Neural cell (in vitro differentiated cells): ENCODE measurements at regions not wholly inside any gene's neighbourhood (a gene's known extent, or its start where the extent isn't known, plus 50 kb on each side); places are given as distances from the start of the nearest gene placed in this dataset.

Source experiments
- H2AFZ ChIP-seq: fragments of 200-600, 300-800 bp; sonication (generic), shearing (Covaris generic); 2 replicates; pipeline ENCODE4 v1.6.0; 2014; ENCODE audit warnings: low read depth, mild to moderate bottlenecking, antibody characterized with exemption, low read length, moderate library complexity
- H3F3A ChIP-seq: fragments of 200-600 bp; shearing (Covaris generic); 2 replicates; pipeline ENCODE4 v1.6.1; 2016; ENCODE audit warnings: mild to moderate bottlenecking, moderate library complexity, mixed read lengths, antibody characterized with exemption, low read length; ENCODE audit not compliant: insufficient read depth, poor library complexity, severe bottlenecking
- H3K27ac ChIP-seq: fragments of 200-600, 300-800 bp; sonication (generic), shearing (Covaris generic); 2 replicates; pipeline ENCODE4 v1.5.1; 2014; ENCODE audit warnings: mild to moderate bottlenecking, low read length, moderate library complexity
- H3K27me3 ChIP-seq: fragments of 300-800, 200-600 bp; sonication (generic), shearing (Covaris generic); 2 replicates; pipeline ENCODE4 v1.6.0; 2014; ENCODE audit warnings: mild to moderate bottlenecking, low read depth, low read length, moderate library complexity; ENCODE audit not compliant: insufficient read depth
- H3K36me3 ChIP-seq: fragments of 300-800, 200-600 bp; sonication (generic), shearing (Covaris generic); 2 replicates; pipeline ENCODE4 v1.5.1; 2014; ENCODE audit warnings: mild to moderate bottlenecking, antibody characterized with exemption, low read length, moderate library complexity; ENCODE audit not compliant: insufficient read depth
- H3K4me2 ChIP-seq: fragments of 300-800, 200-600 bp; sonication (generic), shearing (Covaris generic); 2 replicates; pipeline ENCODE4 v1.6.0; 2014; ENCODE audit warnings: mild to moderate bottlenecking, low read length
- H3K4me3 ChIP-seq: fragments of 300-800, 200-600 bp; sonication (generic), shearing (Covaris generic); 2 replicates; pipeline ENCODE4 v1.5.1; 2014; ENCODE audit warnings: mild to moderate bottlenecking, low read length, moderate library complexity
- H3K79me2 ChIP-seq: fragments of 200-600 bp; shearing (Covaris generic); replicated peaks from 2 replicates; pipeline ENCODE4 v1.6.0; 2014; ENCODE audit warnings: mild to moderate bottlenecking, low read length, moderate library complexity; ENCODE audit not compliant: insufficient read depth
- H3K9ac ChIP-seq: fragments of 300-800, 200-600 bp; sonication (generic), shearing (Covaris generic); 2 replicates; pipeline ENCODE4 v1.6.1; 2016; ENCODE audit warnings: mild to moderate bottlenecking, low read length, mixed read lengths
- H3K9me2 ChIP-seq: fragments of 200-600 bp; shearing (Covaris generic); 2 replicates; pipeline ENCODE4 v1.6.1; 2016; ENCODE audit warnings: mild to moderate bottlenecking, low read length, mixed read lengths; ENCODE audit not compliant: insufficient read depth
- H3K9me3 ChIP-seq: fragments of 200-600, 300-800 bp; sonication (generic), shearing (Covaris generic); 2 replicates; pipeline ENCODE4 v1.6.1; 2016; ENCODE audit warnings: mild to moderate bottlenecking, mixed run types, low read length, moderate library complexity, mixed read lengths
- H4K20me1 ChIP-seq: fragments of 200-600 bp; shearing (Covaris generic); 2 replicates; pipeline ENCODE4 v1.6.1; 2016; ENCODE audit warnings: mild to moderate bottlenecking, mixed run types; ENCODE audit not compliant: insufficient read depth
- EP300 ChIP-seq: fragments of 450-650 bp; conservative IDR thresholded peaks from 2 replicates; pipeline ENCODE4 v1.6.1; 2014; ENCODE audit warnings: antibody characterized with exemption, mild to moderate bottlenecking, moderate library complexity; ENCODE audit not compliant: poor library complexity, severe bottlenecking
- EZH2 ChIP-seq: fragments of 200-600, 300-800 bp; shearing (Covaris generic), sonication (generic); IDR thresholded peaks from 2 replicates; pipeline ENCODE4 v1.6.1; 2014; ENCODE audit warnings: antibody characterized with exemption, low read length, borderline replicate concordance, mild to moderate bottlenecking; ENCODE audit not compliant: insufficient read depth, poor library complexity, severe bottlenecking
- MXI1 ChIP-seq: fragments of 450-650 bp; conservative IDR thresholded peaks from 2 replicates; pipeline ENCODE4 v1.6.1; 2014; ENCODE audit warnings: antibody characterized with exemption, mild to moderate bottlenecking; ENCODE audit not compliant: poor library complexity, severe bottlenecking
- POLR2AphosphoS5 ChIP-seq: IDR thresholded peaks from 2 replicates; pipeline ENCODE4 v1.6.1; 2012
- RAD21 ChIP-seq: fragments of 450-650 bp; conservative IDR thresholded peaks from 2 replicates; pipeline ENCODE4 v1.6.1; 2014; ENCODE audit warnings: antibody characterized with exemption, mild to moderate bottlenecking, moderate library complexity
- REST ChIP-seq: IDR thresholded peaks from 2 replicates; pipeline ENCODE4 v1.6.1; 2012; ENCODE audit warnings: borderline replicate concordance
- SMC3 ChIP-seq: fragments of 450-650 bp; conservative IDR thresholded peaks from 2 replicates; pipeline ENCODE4 v1.6.1; 2014; ENCODE audit warnings: antibody characterized with exemption, mild to moderate bottlenecking, moderate library complexity; ENCODE audit not compliant: poor library complexity
- TAF1 ChIP-seq: IDR thresholded peaks from 2 replicates; pipeline ENCODE4 v1.6.1; 2012; ENCODE audit warnings: low read depth
- TF ChIP-seq, protein P1 (sequence below): fragments of 450-650 bp; IDR thresholded peaks from 2 replicates; pipeline ENCODE4 v1.5.1; 2014; ENCODE audit warnings: antibody characterized with exemption, mild to moderate bottlenecking, moderate library complexity; ENCODE audit not compliant: poor library complexity, severe bottlenecking

DNA sequence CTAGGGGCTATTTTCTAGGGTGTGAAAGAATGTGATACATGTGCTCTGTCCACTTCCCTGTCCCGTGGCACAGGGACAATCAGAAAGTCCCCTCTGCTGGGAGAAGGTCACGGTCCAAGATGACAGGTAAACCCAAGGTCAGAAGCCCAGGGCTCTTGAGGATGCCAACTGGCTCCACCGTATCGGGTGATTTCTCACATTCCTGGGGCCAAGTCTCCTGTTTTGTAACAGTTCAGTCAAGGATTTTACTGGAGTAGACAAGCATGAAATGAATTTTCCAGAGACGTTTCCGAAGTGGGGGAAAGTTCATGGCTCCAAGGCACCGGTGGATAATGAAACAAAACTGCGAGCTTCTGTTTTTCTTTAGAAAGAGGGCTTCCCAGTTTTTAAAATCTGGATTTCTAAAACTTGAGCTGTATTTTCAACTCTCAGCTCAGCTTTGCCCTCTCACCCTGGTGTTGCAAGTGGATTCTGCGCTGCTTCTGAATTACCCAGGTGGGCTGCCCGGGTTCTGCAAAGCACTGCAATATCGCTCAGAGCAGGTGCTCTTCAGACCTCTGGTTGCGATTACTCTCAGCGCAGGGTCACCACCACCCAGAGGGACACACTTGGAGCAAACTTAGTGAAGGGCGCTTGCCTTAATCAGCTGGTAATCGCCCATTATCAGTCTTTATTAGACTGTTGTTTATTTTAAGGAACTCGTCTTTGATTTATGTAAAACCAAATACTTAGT, 64.4 kb upstream of the TMEM170B start:
- Histone ChIP-seq H4K20me1 (no peaks in the 10 kb centered on the region), H3K36me3 (no peaks in the 10 kb centered on the region), H3F3A (no peaks in the 10 kb centered on the region), H3K4me2 (no peak overlapping the region), H3K4me3 (no peak overlapping the region), H2AFZ (no peak overlapping the region), H3K9me3 (no peaks in the 10 kb centered on the region), H3K79me2 (no peaks in the 10 kb centered on the region), H3K27me3 (no peaks in the 10 kb centered on the region), H3K9me2 (no peaks in the 10 kb centered on the region), H3K9ac (no peak overlapping the region), H3K27ac (no peak overlapping the region)
- no peak for TF ChIP-seq REST
- TF ChIP-seq, protein P1, sequence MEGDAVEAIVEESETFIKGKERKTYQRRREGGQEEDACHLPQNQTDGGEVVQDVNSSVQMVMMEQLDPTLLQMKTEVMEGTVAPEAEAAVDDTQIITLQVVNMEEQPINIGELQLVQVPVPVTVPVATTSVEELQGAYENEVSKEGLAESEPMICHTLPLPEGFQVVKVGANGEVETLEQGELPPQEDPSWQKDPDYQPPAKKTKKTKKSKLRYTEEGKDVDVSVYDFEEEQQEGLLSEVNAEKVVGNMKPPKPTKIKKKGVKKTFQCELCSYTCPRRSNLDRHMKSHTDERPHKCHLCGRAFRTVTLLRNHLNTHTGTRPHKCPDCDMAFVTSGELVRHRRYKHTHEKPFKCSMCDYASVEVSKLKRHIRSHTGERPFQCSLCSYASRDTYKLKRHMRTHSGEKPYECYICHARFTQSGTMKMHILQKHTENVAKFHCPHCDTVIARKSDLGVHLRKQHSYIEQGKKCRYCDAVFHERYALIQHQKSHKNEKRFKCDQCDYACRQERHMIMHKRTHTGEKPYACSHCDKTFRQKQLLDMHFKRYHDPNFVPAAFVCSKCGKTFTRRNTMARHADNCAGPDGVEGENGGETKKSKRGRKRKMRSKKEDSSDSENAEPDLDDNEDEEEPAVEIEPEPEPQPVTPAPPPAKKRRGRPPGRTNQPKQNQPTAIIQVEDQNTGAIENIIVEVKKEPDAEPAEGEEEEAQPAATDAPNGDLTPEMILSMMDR = no peak
- no peak for TF ChIP-seq TAF1
- no peak for TF ChIP-seq POLR2AphosphoS5
- TF ChIP-seq SMC3 = no peak
- no peak for TF ChIP-seq EP300
- TF ChIP-seq MXI1 = no peak
- no peak for TF ChIP-seq EZH2
- TF ChIP-seq RAD21 = no peak

- H3K4me3 ChIP-seq = no peak overlapping the region
- no peak overlapping the region for H2AFZ ChIP-seq
- no peaks in the 10 kb centered on the region for H3K36me3 ChIP-seq
- H3K4me2 ChIP-seq = no peak overlapping the region
- H3K9me2 ChIP-seq = no peaks in the 10 kb centered on the region
- no peaks in the 10 kb centered on the region for H3K9me3 ChIP-seq
- no peaks in the 10 kb centered on the region for H3F3A ChIP-seq
- no peak overlapping the region for H3K9ac ChIP-seq
- H3K27ac ChIP-seq = no peak overlapping the region
- no peaks in the 10 kb centered on the region for H4K20me1 ChIP-seq
- H3K79me2 ChIP-seq = no peaks in the 10 kb centered on the region
- TF ChIP-seq RAD21 (no peak), SMC3 (no peak), EP300 (no peak), EZH2 (no peak), POLR2AphosphoS5 (no peak), REST (no peak), TAF1 (no peak), MXI1 (no peak)
- TF ChIP-seq, protein P1 = no peak
- no peaks in the 10 kb centered on the region for H3K27me3 ChIP-seq
Observed at GRCh38 chr6:11471261-11471660, 66.3 kb upstream of the TMEM170B start.
